Keratinocyte (primary cell): ENCODE measurements at regions not wholly inside any gene's neighbourhood (a gene's known extent, or its start where the extent isn't known, plus 50 kb on each side); places are given as distances from the start of the nearest gene placed in this dataset.

ENCODE experiments used
- DNase-seq: peaks from one replicate; pipeline ENCODE4 v3.0.0-alpha.2; 2011; ENCODE audit warnings: low read depth, missing footprints, low spot score
- FAIRE-seq: peaks from 2 replicates; lab custom pipeline; 2011; peaks lifted over from hg19 to GRCh38; lab: Jason Lieb, UNC
- H2AFZ ChIP-seq: 2 replicates; pipeline ENCODE4 v1.6.0; 2012; ENCODE audit warnings: low read length, control low read depth, inconsistent platforms; ENCODE audit not compliant: control insufficient read depth
- H3K27ac ChIP-seq: 2 replicates; pipeline ENCODE4 v1.5.1; 2011; ENCODE audit warnings: low read length; ENCODE audit not compliant: control insufficient read depth, insufficient read depth
- H3K27me3 ChIP-seq: 3 replicates; pipeline ENCODE4 v1.6.0; 2011; ENCODE audit warnings: low read length; ENCODE audit not compliant: control insufficient read depth, insufficient read depth; ENCODE audit errors: extremely low read depth
- H3K36me3 ChIP-seq, 2 experiments: 2 replicates in 1 of 2; 3 replicates in 1 of 2; pipeline ENCODE4 v1.5.1; 2011; ENCODE audit warnings: low read length in 2 of 2, mild to moderate bottlenecking in 1 of 2; ENCODE audit not compliant: control insufficient read depth in 2 of 2, insufficient read depth in 2 of 2; ENCODE audit errors: extremely low read depth in 1 of 2
- H3K4me1 ChIP-seq: 3 replicates; pipeline ENCODE4 v1.5.1; 2011; ENCODE audit warnings: low read length; ENCODE audit not compliant: control insufficient read depth, insufficient read depth; ENCODE audit errors: extremely low read depth
- H3K4me2 ChIP-seq: 3 replicates; pipeline ENCODE4 v1.6.0; 2011; ENCODE audit warnings: low read depth, low read length; ENCODE audit not compliant: control insufficient read depth, insufficient read depth; ENCODE audit errors: extremely low read depth
- H3K4me3 ChIP-seq, 3 experiments: fragments of 200-600 bp in 1 of 3; sonication (generic) in 1 of 3; 2 replicates in 2 of 3; 3 replicates in 1 of 3; pipeline ENCODE4 v1.5.1; 2011 to 2016; ENCODE audit warnings: low read length in 3 of 3, mild to moderate bottlenecking in 3 of 3, control low read depth in 2 of 3, inconsistent platforms in 1 of 3, low read depth in 1 of 3, mixed read lengths in 1 of 3, mixed run types in 1 of 3, moderate library complexity in 1 of 3; ENCODE audit not compliant: control insufficient read depth in 2 of 3, insufficient read depth in 2 of 3; ENCODE audit errors: extremely low read depth in 1 of 3
- H3K79me2 ChIP-seq: 2 replicates; pipeline ENCODE4 v1.6.0; 2012; ENCODE audit warnings: low read length; ENCODE audit not compliant: control insufficient read depth, insufficient read depth
- H3K9ac ChIP-seq: 3 replicates; pipeline ENCODE4 v1.6.0; 2011; ENCODE audit warnings: low read length; ENCODE audit not compliant: control insufficient read depth, insufficient read depth; ENCODE audit errors: extremely low read depth
- H3K9me1 ChIP-seq: 3 replicates; pipeline ENCODE4 v1.6.0; 2011; ENCODE audit warnings: low read length; ENCODE audit not compliant: control insufficient read depth, insufficient read depth; ENCODE audit errors: extremely low read depth
- H3K9me3 ChIP-seq: 2 replicates; pipeline ENCODE4 v1.5.1; 2012; ENCODE audit warnings: low read depth, low read length; ENCODE audit not compliant: control insufficient read depth
- H4K20me1 ChIP-seq: 3 replicates; pipeline ENCODE4 v1.6.0; 2011; ENCODE audit warnings: low read length; ENCODE audit not compliant: control insufficient read depth, insufficient read depth; ENCODE audit errors: extremely low read depth
- CTCF ChIP-seq, 3 experiments: IDR thresholded peaks in 1 of 3; conservative IDR thresholded peaks in 1 of 3; optimal IDR thresholded peaks in 1 of 3; 2 replicates in 2 of 3; 3 replicates in 1 of 3; pipeline versions ENCODE3 to v1.5.1; 2011; ENCODE audit warnings: low read length in 3 of 3, mild to moderate bottlenecking in 3 of 3, moderate library complexity in 2 of 3, control low read depth in 1 of 3, inconsistent platforms in 1 of 3; ENCODE audit not compliant: insufficient read depth in 2 of 3; ENCODE audit errors: extremely low read depth in 1 of 3
- EZH2 ChIP-seq: IDR thresholded peaks from one replicate; pipeline ENCODE4 v1.6.1; 2012; ENCODE audit warnings: inconsistent platforms, mild to moderate bottlenecking, low read length, moderate library complexity
- dilution Hi-C: fragments of 300-500 bp; cut with MboI; formaldehyde crosslinking; loops from one replicate; pipeline ENCODE4 v1.7.0; 2020; ENCODE audit warnings: low sequenced_read_pairs; ENCODE audit not compliant: extremely low pct_ligation_motif_present

- H3K4me1 ChIP-seq = no peaks in the 10 kb centered on the region
- no peaks in the 10 kb centered on the region for H3K9me3 ChIP-seq
- H3K79me2 ChIP-seq = no peaks in the 10 kb centered on the region
- H3K36me3 ChIP-seq = no peaks in the 10 kb centered on the region
- H3K4me2 ChIP-seq = no peak overlapping the region
- H3K27ac ChIP-seq = no peak overlapping the region
- H3K27me3 ChIP-seq = peaks cover 17% of the 10 kb centered on the region
- no peak for DNase-seq
- no peak overlapping the region for H3K9ac ChIP-seq
- H4K20me1 ChIP-seq = no peaks in the 10 kb centered on the region
- no peak for FAIRE-seq
- no peak overlapping the region for H3K4me3 ChIP-seq
- TF ChIP-seq EZH2 (no peak), CTCF (optimal IDR thresholded peaks at IDR 0.05 in 1 of 3, IDR thresholded peaks at IDR 0.05 in 1 of 3, conservative IDR thresholded peaks at IDR 0.05 in 1 of 3; ENCODE audit: extremely low read depth in 1 of 3, insufficient read depth in 2 of 3, low read length in 3 of 3) (no peak)
- no peaks in the 10 kb centered on the region for H3K9me1 ChIP-seq
- no peak overlapping the region for H2AFZ ChIP-seq
- dilution Hi-C loops = no loop called here
Measured at GRCh38 chr17:77537566-77537965, 396.8 kb downstream of the SEC14L1 start.

GRCh38 chr17:77540531-77540930 lies 399.8 kb downstream of the SEC14L1 start:
- dilution Hi-C loops = no loop called here
- Histone ChIP-seq H2AFZ (no peak overlapping the region), H3K27ac (no peak overlapping the region), H3K9me1 (no peaks in the 10 kb centered on the region), H3K79me2 (no peaks in the 10 kb centered on the region), H3K9me3 (no peaks in the 10 kb centered on the region), H3K27me3 (peaks cover 42% of the 10 kb centered on the region), H3K9ac (no peak overlapping the region), H4K20me1 (peaks cover under 1% of the 10 kb centered on the region), H3K4me1 (no peaks in the 10 kb centered on the region), H3K4me2 (no peak overlapping the region), H3K36me3 (no peaks in the 10 kb centered on the region), H3K4me3 (no peak overlapping the region)
- FAIRE-seq (no peak), DNase-seq (no peak)
- TF ChIP-seq EZH2 (no peak), CTCF (optimal IDR thresholded peaks at IDR 0.05 in 1 of 3, IDR thresholded peaks at IDR 0.05 in 1 of 3, conservative IDR thresholded peaks at IDR 0.05 in 1 of 3; ENCODE audit: extremely low read depth in 1 of 3, insufficient read depth in 2 of 3, low read length in 3 of 3) (no peak)
